GM23248 (cell line): ENCODE measurements at regions not wholly inside any gene's neighbourhood (a gene's known extent, or its start where the extent isn't known, plus 50 kb on each side); places are given as distances from the start of the nearest gene placed in this dataset.

ENCODE experiments used
- EZH2 ChIP-seq: fragments of 200-600 bp; sonication (generic); IDR thresholded peaks from 2 replicates; pipeline ENCODE4 v1.6.1; 2018; ENCODE audit warnings: antibody characterized with exemption, mild to moderate bottlenecking; ENCODE audit not compliant: insufficient read depth, poor library complexity, severe bottlenecking
- EZH2phosphoT487 ChIP-seq: fragments of 200-600 bp; sonication (generic); IDR thresholded peaks from 2 replicates; pipeline ENCODE4 v1.6.1; 2018; ENCODE audit warnings: antibody characterized with exemption, moderate library complexity, mild to moderate bottlenecking, low read depth; ENCODE audit not compliant: insufficient read depth

DNA sequence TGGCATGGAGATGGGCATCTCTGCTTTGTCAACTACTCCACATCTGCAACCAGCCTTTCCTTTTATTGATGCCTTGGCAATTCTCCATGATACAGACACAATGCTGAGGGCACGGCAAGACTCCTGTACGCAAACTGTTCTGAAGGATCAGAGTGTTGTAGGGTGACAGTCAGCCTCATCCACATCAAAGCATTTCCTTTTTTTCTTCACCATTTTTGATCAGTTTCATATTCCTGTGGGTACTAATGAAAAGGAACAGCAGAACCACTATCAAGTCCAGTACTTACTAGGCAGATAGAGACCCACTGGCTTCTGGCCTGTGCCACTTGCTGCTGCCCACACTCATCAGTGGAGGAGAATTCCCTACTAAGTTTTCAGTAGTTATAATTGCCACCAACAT, 181.6 kb downstream of the PALM2AKAP2 start:
- TF ChIP-seq EZH2: no peak
- TF ChIP-seq EZH2phosphoT487: no peak
